H9 (cell line): ENCODE measurements at regions not wholly inside any gene's neighbourhood (a gene's known extent, or its start where the extent isn't known, plus 50 kb on each side); places are given as distances from the start of the nearest gene placed in this dataset.

Source experiments
- DNase-seq: peaks from one replicate; pipeline ENCODE4 v3.0.0-alpha.2; 2017
- H2AFZ ChIP-seq: one replicate; pipeline ENCODE4 v1.6.1; 2013; ENCODE audit warnings: mild to moderate bottlenecking, low read length, control low read depth, moderate library complexity
- H2AK5ac ChIP-seq: 2 replicates; pipeline ENCODE4 v1.6.1; 2013; ENCODE audit warnings: low read length, control low read depth, mixed read lengths; ENCODE audit not compliant: insufficient read length
- H2BK120ac ChIP-seq: one replicate; pipeline ENCODE4 v1.6.1; 2013; ENCODE audit warnings: low read depth, mild to moderate bottlenecking, low read length, control low read depth, inconsistent platforms; ENCODE audit not compliant: poor library complexity, severe bottlenecking
- H2BK12ac ChIP-seq: 2 replicates; pipeline ENCODE4 v1.6.1; 2013; ENCODE audit warnings: low read length, control low read depth, mixed read lengths, low read depth; ENCODE audit not compliant: insufficient read length
- H2BK15ac ChIP-seq: 2 replicates; pipeline ENCODE4 v1.6.1; 2013; ENCODE audit warnings: low read depth, low read length, control low read depth
- H2BK20ac ChIP-seq: one replicate; pipeline ENCODE4 v1.6.1; 2013; ENCODE audit warnings: low read depth, mild to moderate bottlenecking, low read length, control low read depth, inconsistent platforms; ENCODE audit not compliant: poor library complexity, severe bottlenecking
- H2BK5ac ChIP-seq: 2 replicates; pipeline ENCODE4 v1.6.1; 2013; ENCODE audit warnings: low read length, control low read depth, mixed read lengths; ENCODE audit not compliant: insufficient read length
- H3K14ac ChIP-seq: 2 replicates; pipeline ENCODE4 v1.6.1; 2013; ENCODE audit warnings: low read length, control low read depth; ENCODE audit not compliant: insufficient read depth
- H3K18ac ChIP-seq: 2 replicates; pipeline ENCODE4 v1.6.1; 2013; ENCODE audit warnings: low read depth, mild to moderate bottlenecking, mixed read lengths, low read length, control low read depth; ENCODE audit not compliant: insufficient read length
- H3K23ac ChIP-seq: 2 replicates; pipeline ENCODE4 v1.6.1; 2013; ENCODE audit warnings: low read length, control low read depth, mixed read lengths, low read depth; ENCODE audit not compliant: insufficient read length
- H3K23me2 ChIP-seq: 2 replicates; pipeline ENCODE4 v1.6.1; 2013; ENCODE audit warnings: low read depth, mild to moderate bottlenecking, mixed read lengths, low read length, control low read depth; ENCODE audit not compliant: insufficient read length, poor library complexity, severe bottlenecking
- H3K27ac ChIP-seq: 2 replicates; pipeline ENCODE4 v1.5.1; 2013; ENCODE audit warnings: low read length, control low read depth, mixed read lengths, low read depth; ENCODE audit not compliant: insufficient read length
- H3K27me3 ChIP-seq: 2 replicates; pipeline ENCODE4 v1.6.1; 2013; ENCODE audit warnings: low read length, control low read depth, inconsistent platforms; ENCODE audit not compliant: insufficient read depth
- H3K4ac ChIP-seq: 2 replicates; pipeline ENCODE4 v1.6.1; 2013; ENCODE audit warnings: low read depth, mild to moderate bottlenecking, control low read depth, inconsistent platforms, low read length, moderate library complexity
- H3K4me1 ChIP-seq: 2 replicates; pipeline ENCODE4 v1.6.1; 2013; ENCODE audit warnings: low read length, control low read depth, inconsistent platforms; ENCODE audit not compliant: insufficient read depth
- H3K4me2 ChIP-seq: 2 replicates; pipeline ENCODE4 v1.6.1; 2013; ENCODE audit warnings: low read length, control low read depth, mixed read lengths; ENCODE audit not compliant: insufficient read length, insufficient read depth
- H3K56ac ChIP-seq: 2 replicates; pipeline ENCODE4 v1.6.1; 2013; ENCODE audit warnings: low read depth, mild to moderate bottlenecking, mixed read lengths, low read length, control low read depth; ENCODE audit not compliant: insufficient read length
- H3K79me1 ChIP-seq: 2 replicates; pipeline ENCODE4 v1.6.1; 2013; ENCODE audit warnings: low read depth, mild to moderate bottlenecking, moderate library complexity, low read length, control low read depth, inconsistent platforms; ENCODE audit not compliant: insufficient read depth, poor library complexity, severe bottlenecking
- H3K79me2 ChIP-seq: 2 replicates; pipeline ENCODE4 v1.6.1; 2013; ENCODE audit warnings: low read length, control low read depth, inconsistent platforms; ENCODE audit not compliant: insufficient read depth
- H3K9ac ChIP-seq: 2 replicates; pipeline ENCODE4 v1.6.1; 2013; ENCODE audit warnings: low read length, control low read depth, mixed read lengths; ENCODE audit not compliant: insufficient read length; ENCODE audit errors: extremely low read depth
- H3K9me3 ChIP-seq: one replicate; pipeline ENCODE4 v1.6.1; 2013; ENCODE audit warnings: low read depth, low read length, inconsistent platforms; ENCODE audit not compliant: control insufficient read depth
- H3T11ph ChIP-seq: one replicate; pipeline ENCODE4 v1.6.1; 2013; ENCODE audit warnings: mild to moderate bottlenecking, low read length, control low read depth, inconsistent platforms
- H4K20me1 ChIP-seq: one replicate; pipeline ENCODE4 v1.6.1; 2013; ENCODE audit not compliant: control insufficient read depth, insufficient read length, insufficient read depth
- H4K5ac ChIP-seq: 2 replicates; pipeline ENCODE4 v1.6.1; 2013; ENCODE audit warnings: low read depth, mild to moderate bottlenecking, mixed read lengths, low read length, control low read depth; ENCODE audit not compliant: insufficient read length
- H4K8ac ChIP-seq: replicated peaks from 2 replicates; pipeline ENCODE4 v1.6.1; 2013; ENCODE audit warnings: low read length, control low read depth, mixed read lengths, low read depth; ENCODE audit not compliant: insufficient read length
- H4K91ac ChIP-seq: 2 replicates; pipeline ENCODE4 v1.6.1; 2013; ENCODE audit warnings: low read depth, mild to moderate bottlenecking, moderate library complexity, mixed read lengths, low read length, control low read depth; ENCODE audit not compliant: insufficient read length
- H3K27ac Mint-ChIP-seq, 3 experiments: 2 replicates in 2 of 3; 3 replicates in 1 of 3; pipeline ENCODE4 v1.8.0; 2020 to 2021; ENCODE audit warnings: mixed read lengths in 3 of 3, mild to moderate bottlenecking in 1 of 3, moderate library complexity in 1 of 3
- H3K27me3 Mint-ChIP-seq: 2 replicates; pipeline ENCODE4 v1.8.0; 2021; ENCODE audit warnings: low read depth, mild to moderate bottlenecking, moderate library complexity, mixed read lengths
- H3K36me3 Mint-ChIP-seq, 3 experiments: 2 replicates in 2 of 3; 3 replicates in 1 of 3; pipeline ENCODE4 v1.8.0; 2020 to 2021; ENCODE audit warnings: low read depth in 3 of 3, mixed read lengths in 3 of 3; ENCODE audit not compliant: insufficient read depth in 1 of 3
- H3K4me1 Mint-ChIP-seq, 2 experiments: 2 replicates each; pipeline ENCODE4 v1.8.0; 2020; ENCODE audit warnings: mixed read lengths in 2 of 2
- H3K4me3 Mint-ChIP-seq, 2 experiments: 2 replicates in 1 of 2; 3 replicates in 1 of 2; pipeline ENCODE4 v1.8.0; 2020 to 2021; ENCODE audit warnings: mild to moderate bottlenecking in 2 of 2, mixed read lengths in 2 of 2, moderate library complexity in 1 of 2
- H3K9me3 Mint-ChIP-seq, 2 experiments: 2 replicates in 1 of 2; 3 replicates in 1 of 2; pipeline ENCODE4 v1.8.0; 2020; ENCODE audit warnings: mild to moderate bottlenecking in 2 of 2, mixed read lengths in 2 of 2, moderate library complexity in 1 of 2
- CTCF ChIP-seq: fragments of 200-600 bp; sonication (generic); conservative IDR thresholded peaks from 3 replicates; pipeline ENCODE4 v1.8.0; 2021; ENCODE audit warnings: antibody characterized with exemption, mild to moderate bottlenecking
- WGBS: extraction: QIAGEN DNeasy Blood & Tissue Kit; methylation state at CpG from one replicate; pipeline ENCODE4 v1.1.7; 2013; ENCODE audit warnings: missing lambda C conversion rate, low lambda C conversion rate, mixed read lengths; ENCODE audit not compliant: insufficient read length; ENCODE audit errors: extremely low coverage; 5-methylcytosine and 5-hydroxymethylcytosine counted together

- DNase-seq: no peak
- Histone ChIP-seq H2AFZ (no peak overlapping the region), H2BK5ac (no peak overlapping the region), H4K91ac (no peak overlapping the region), H3K4me2 (no peak overlapping the region), H3K18ac (no peak overlapping the region), H2BK12ac (no peak overlapping the region), H3K23ac (no peak overlapping the region), H3K9me3 (no peaks in the 10 kb centered on the region), H3K4me1 (no peaks in the 10 kb centered on the region), H2BK15ac (no peak overlapping the region), H4K20me1 (no peaks in the 10 kb centered on the region), H3K23me2 (no peaks in the 10 kb centered on the region), H3K79me2 (no peaks in the 10 kb centered on the region), H4K8ac (no peak overlapping the region), H2AK5ac (no peak overlapping the region), H3K14ac (no peak overlapping the region), H3K9ac (no peak overlapping the region), H2BK20ac (no peak overlapping the region), H2BK120ac (no peak overlapping the region), H3K4ac (no peak overlapping the region), H3K56ac (no peak overlapping the region), H3K27me3 (no peaks in the 10 kb centered on the region), H4K5ac (no peak overlapping the region), H3K79me1 (no peaks in the 10 kb centered on the region), H3T11ph (no peak overlapping the region), H3K27ac (no peak overlapping the region)
- Mint-ChIP-seq H3K27ac (no peak overlapping the region), H3K9me3 (no peaks in the 10 kb centered on the region; a peak in 1 of 5 replicates), H3K4me3 (no peak overlapping the region), H3K4me1 (no peaks in the 10 kb centered on the region), H3K27me3 (no peaks in the 10 kb centered on the region), H3K36me3 (no peaks in the 10 kb centered on the region)
- no CpG with 5 or more reads among the region's 3 CpGs for WGBS
- TF ChIP-seq CTCF: no peak
These were observed 466.3 kb upstream of the POM121L12 start for GRCh38 chr7:52569151-52569550.
